ENCODE measurements at regions not wholly inside any gene's neighbourhood (a gene's known extent, or its start where the extent isn't known, plus 50 kb on each side); places are given as distances from the start of the nearest gene placed in this dataset.

GRCh38 chr11:27287205-27287604 is 75.8 kb downstream of the CCDC34 start:
- Histone ChIP-seq H3K27ac (ENCODE audit: low read depth, low read length) (no peak overlapping the region), H3K36me3 (ENCODE audit: control insufficient read depth in 5 of 5, insufficient read depth in 5 of 5, low read length in 5 of 5) (no peaks in the 10 kb centered on the region), H3K9ac (ENCODE audit: low read length in 5 of 5) (no peak overlapping the region), H3K4me3 (ENCODE audit: low read depth in 1 of 5, low read length in 5 of 5) (no peak overlapping the region), H3K27me3 (ENCODE audit: control insufficient read depth in 5 of 5, insufficient read depth in 4 of 5, low read length in 5 of 5) (no peaks in the 10 kb centered on the region), H3K4me1 (ENCODE audit: control insufficient read depth in 5 of 5, insufficient read depth in 5 of 5, low read length in 5 of 5) (peaks cover 0 to 12% (median 6%) of the 10 kb centered on the region in 5 donors), H3K9me3 (ENCODE audit: control insufficient read depth in 5 of 5, low read length in 5 of 5) (peaks cover 0 to 6% (median 0%) of the 10 kb centered on the region in 5 donors)

GRCh38 chr11:27285761-27286160 is 77.3 kb downstream of the CCDC34 start:
- no peak overlapping the region for H3K9ac ChIP-seq (ENCODE audit: low read length in 5 of 5)
- H3K4me1 ChIP-seq (ENCODE audit: control insufficient read depth in 5 of 5, insufficient read depth in 5 of 5, low read length in 5 of 5): peaks cover 0 to 21% (median 13%) of the 10 kb centered on the region in 5 donors
- no peak overlapping the region for H3K27ac ChIP-seq (ENCODE audit: low read depth, low read length)
- H3K4me3 ChIP-seq (ENCODE audit: low read depth in 1 of 5, low read length in 5 of 5): no peak overlapping the region
- no peaks in the 10 kb centered on the region for H3K27me3 ChIP-seq (ENCODE audit: control insufficient read depth in 5 of 5, insufficient read depth in 4 of 5, low read length in 5 of 5)
- H3K36me3 ChIP-seq (ENCODE audit: control insufficient read depth in 5 of 5, insufficient read depth in 5 of 5, low read length in 5 of 5): no peaks in the 10 kb centered on the region
- H3K9me3 ChIP-seq (ENCODE audit: control insufficient read depth in 5 of 5, low read length in 5 of 5): no peaks in the 10 kb centered on the region

- H3K27me3 ChIP-seq (ENCODE audit: control insufficient read depth in 5 of 5, insufficient read depth in 4 of 5, low read length in 5 of 5): no peaks in the 10 kb centered on the region
- H3K36me3 ChIP-seq (ENCODE audit: control insufficient read depth in 5 of 5, insufficient read depth in 5 of 5, low read length in 5 of 5): no peaks in the 10 kb centered on the region
- no peaks in the 10 kb centered on the region for H3K9me3 ChIP-seq (ENCODE audit: control insufficient read depth in 5 of 5, low read length in 5 of 5)
- no peak overlapping the region for H3K4me3 ChIP-seq (ENCODE audit: low read depth in 1 of 5, low read length in 5 of 5)
- peak overlapping the region; percentile 39 for H3K27ac ChIP-seq (ENCODE audit: low read depth, low read length)
- H3K4me1 ChIP-seq (ENCODE audit: control insufficient read depth in 5 of 5, insufficient read depth in 5 of 5, low read length in 5 of 5): peaks cover 0 to 18% (median 13%) of the 10 kb centered on the region in 5 donors
- H3K9ac ChIP-seq (ENCODE audit: low read length in 5 of 5): no peak overlapping the region
Observed at GRCh38 chr11:27282806-27283205, 80.2 kb downstream of the CCDC34 start.

- peaks cover 0 to 18% (median 13%) of the 10 kb centered on the region in 5 donors for H3K4me1 ChIP-seq (ENCODE audit: control insufficient read depth in 5 of 5, insufficient read depth in 5 of 5, low read length in 5 of 5)
- no peaks in the 10 kb centered on the region for H3K36me3 ChIP-seq (ENCODE audit: control insufficient read depth in 5 of 5, insufficient read depth in 5 of 5, low read length in 5 of 5)
- H3K9me3 ChIP-seq (ENCODE audit: control insufficient read depth in 5 of 5, low read length in 5 of 5): no peaks in the 10 kb centered on the region
- H3K9ac ChIP-seq (ENCODE audit: low read length in 5 of 5): no peak overlapping the region
- peak overlapping the region; percentile 63 for H3K27ac ChIP-seq (ENCODE audit: low read depth, low read length)
- no peak overlapping the region for H3K4me3 ChIP-seq (ENCODE audit: low read depth in 1 of 5, low read length in 5 of 5)
- no peaks in the 10 kb centered on the region for H3K27me3 ChIP-seq (ENCODE audit: control insufficient read depth in 5 of 5, insufficient read depth in 4 of 5, low read length in 5 of 5)
Observed at GRCh38 chr11:27281740-27282590, 81.0 kb downstream of the CCDC34 start.

- no peaks in the 10 kb centered on the region for H3K9me3 ChIP-seq (ENCODE audit: control insufficient read depth in 5 of 5, low read length in 5 of 5)
- peaks cover 0 to 18% (median 13%) of the 10 kb centered on the region in 5 donors for H3K4me1 ChIP-seq (ENCODE audit: control insufficient read depth in 5 of 5, insufficient read depth in 5 of 5, low read length in 5 of 5)
- no peak overlapping the region for H3K9ac ChIP-seq (ENCODE audit: low read length in 5 of 5)
- H3K4me3 ChIP-seq (ENCODE audit: low read depth in 1 of 5, low read length in 5 of 5): no peak overlapping the region
- no peaks in the 10 kb centered on the region for H3K36me3 ChIP-seq (ENCODE audit: control insufficient read depth in 5 of 5, insufficient read depth in 5 of 5, low read length in 5 of 5)
- no peaks in the 10 kb centered on the region for H3K27me3 ChIP-seq (ENCODE audit: control insufficient read depth in 5 of 5, insufficient read depth in 4 of 5, low read length in 5 of 5)
- peak overlapping the region; percentile 63 for H3K27ac ChIP-seq (ENCODE audit: low read depth, low read length)
Observed at GRCh38 chr11:27281276-27281675, 81.7 kb downstream of the CCDC34 start.

GRCh38 chr11:27280140-27280539 is 82.9 kb downstream of the CCDC34 start:
- peaks cover 0 to 18% (median 13%) of the 10 kb centered on the region in 5 donors for H3K4me1 ChIP-seq (ENCODE audit: control insufficient read depth in 5 of 5, insufficient read depth in 5 of 5, low read length in 5 of 5)
- H3K36me3 ChIP-seq (ENCODE audit: control insufficient read depth in 5 of 5, insufficient read depth in 5 of 5, low read length in 5 of 5): no peaks in the 10 kb centered on the region
- H3K9me3 ChIP-seq (ENCODE audit: control insufficient read depth in 5 of 5, low read length in 5 of 5): no peaks in the 10 kb centered on the region
- no peak overlapping the region for H3K4me3 ChIP-seq (ENCODE audit: low read depth in 1 of 5, low read length in 5 of 5)
- H3K27me3 ChIP-seq (ENCODE audit: control insufficient read depth in 5 of 5, insufficient read depth in 4 of 5, low read length in 5 of 5): no peaks in the 10 kb centered on the region
- no peak overlapping the region for H3K27ac ChIP-seq (ENCODE audit: low read depth, low read length)
- H3K9ac ChIP-seq (ENCODE audit: low read length in 5 of 5): no peak overlapping the region

- Histone ChIP-seq H3K36me3 (ENCODE audit: control insufficient read depth in 5 of 5, insufficient read depth in 5 of 5, low read length in 5 of 5) (no peaks in the 10 kb centered on the region), H3K4me3 (ENCODE audit: low read depth in 1 of 5, low read length in 5 of 5) (no peak overlapping the region), H3K9ac (ENCODE audit: low read length in 5 of 5) (no peak overlapping the region), H3K27ac (ENCODE audit: low read depth, low read length) (no peak overlapping the region), H3K9me3 (ENCODE audit: control insufficient read depth in 5 of 5, low read length in 5 of 5) (no peaks in the 10 kb centered on the region), H3K4me1 (ENCODE audit: control insufficient read depth in 5 of 5, insufficient read depth in 5 of 5, low read length in 5 of 5) (peaks cover 0 to 18% (median 13%) of the 10 kb centered on the region in 5 donors), H3K27me3 (ENCODE audit: control insufficient read depth in 5 of 5, insufficient read depth in 4 of 5, low read length in 5 of 5) (no peaks in the 10 kb centered on the region)
Observed at GRCh38 chr11:27279460-27279859, 83.6 kb downstream of the CCDC34 start.

- no peak overlapping the region for H3K4me3 ChIP-seq (ENCODE audit: low read depth in 1 of 5, low read length in 5 of 5)
- H3K27me3 ChIP-seq (ENCODE audit: control insufficient read depth in 5 of 5, insufficient read depth in 4 of 5, low read length in 5 of 5): no peaks in the 10 kb centered on the region
- H3K9ac ChIP-seq (ENCODE audit: low read length in 5 of 5): no peak overlapping the region
- H3K4me1 ChIP-seq (ENCODE audit: control insufficient read depth in 5 of 5, insufficient read depth in 5 of 5, low read length in 5 of 5): peaks cover 0 to 16% (median 13%) of the 10 kb centered on the region in 5 donors
- H3K27ac ChIP-seq (ENCODE audit: low read depth, low read length): no peak overlapping the region
- H3K9me3 ChIP-seq (ENCODE audit: control insufficient read depth in 5 of 5, low read length in 5 of 5): no peaks in the 10 kb centered on the region
- no peaks in the 10 kb centered on the region for H3K36me3 ChIP-seq (ENCODE audit: control insufficient read depth in 5 of 5, insufficient read depth in 5 of 5, low read length in 5 of 5)
Observed at GRCh38 chr11:27277843-27278242, 85.2 kb downstream of the CCDC34 start.

- H3K9me3 ChIP-seq (ENCODE audit: control insufficient read depth in 5 of 5, low read length in 5 of 5): peaks cover 0 to 2% (median 0%) of the 10 kb centered on the region in 5 donors
- H3K36me3 ChIP-seq (ENCODE audit: control insufficient read depth in 5 of 5, insufficient read depth in 5 of 5, low read length in 5 of 5): no peaks in the 10 kb centered on the region
- H3K9ac ChIP-seq (ENCODE audit: low read length in 5 of 5): no peak overlapping the region
- no peak overlapping the region for H3K4me3 ChIP-seq (ENCODE audit: low read depth in 1 of 5, low read length in 5 of 5)
- no peaks in the 10 kb centered on the region for H3K27me3 ChIP-seq (ENCODE audit: control insufficient read depth in 5 of 5, insufficient read depth in 4 of 5, low read length in 5 of 5)
- H3K4me1 ChIP-seq (ENCODE audit: control insufficient read depth in 5 of 5, insufficient read depth in 5 of 5, low read length in 5 of 5): no peaks in the 10 kb centered on the region
- no peak overlapping the region for H3K27ac ChIP-seq (ENCODE audit: low read depth, low read length)
Observed at GRCh38 chr11:27276141-27276540, 86.9 kb downstream of the CCDC34 start.

- Histone ChIP-seq H3K9me3 (ENCODE audit: control insufficient read depth in 5 of 5, low read length in 5 of 5) (peaks cover 0 to 2% (median 0%) of the 10 kb centered on the region in 5 donors), H3K4me3 (ENCODE audit: low read depth in 1 of 5, low read length in 5 of 5) (no peak overlapping the region), H3K27ac (ENCODE audit: low read depth, low read length) (no peak overlapping the region), H3K27me3 (ENCODE audit: control insufficient read depth in 5 of 5, insufficient read depth in 4 of 5, low read length in 5 of 5) (no peaks in the 10 kb centered on the region), H3K9ac (ENCODE audit: low read length in 5 of 5) (no peak overlapping the region), H3K36me3 (ENCODE audit: control insufficient read depth in 5 of 5, insufficient read depth in 5 of 5, low read length in 5 of 5) (no peaks in the 10 kb centered on the region), H3K4me1 (ENCODE audit: control insufficient read depth in 5 of 5, insufficient read depth in 5 of 5, low read length in 5 of 5) (no peaks in the 10 kb centered on the region)
Observed at GRCh38 chr11:27274854-27275395, 88.1 kb downstream of the CCDC34 start.

Data from subcutaneous abdominal adipose tissue (tissue), 5 donors.